GM12878 (cell line): ENCODE measurements at regions not wholly inside any gene's neighbourhood (a gene's known extent, or its start where the extent isn't known, plus 50 kb on each side); places are given as distances from the start of the nearest gene placed in this dataset.

Source experiments
- ATAC-seq: fragments of 200-7000 bp; cut with Tn5 transposase; 3 replicates; pipeline ENCODE4 v1.9.1; 2020; ENCODE audit warnings: mild to moderate bottlenecking, moderate library complexity
- BruUV-seq: library from RNA; stranded (reverse); fragments of 400-500 nt; replicated peaks from 2 replicates; lab custom pipeline; 2021; lab: Mats Ljungman, UMichigan
- CTCF ChIA-PET: fragments of 300-600 bp; sonication (Branson Sonifier 250); formaldehyde crosslinking; extraction: SDS; loops from one replicate; lab custom pipeline; 2021; ENCODE audit warnings: inconsistent platforms; lab: Yijun Ruan, JAX
- POLR2A ChIA-PET: fragments of 350-600 bp; formaldehyde crosslinking; extraction: SDS; loops from one replicate; lab custom pipeline; 2021; ENCODE audit warnings: inconsistent platforms; lab: Charles Lee
- RAD21 ChIA-PET: fragments of 300-600 bp; sonication (Branson Sonifier 250); formaldehyde crosslinking; loops from one replicate; lab custom pipeline; 2023; ENCODE audit warnings: antibody characterized with exemption; ENCODE audit not compliant: unreplicated experiment; lab: Charles Lee
- SMC1A ChIA-PET: fragments of 300-600 bp; sonication (Branson Sonifier 250); formaldehyde crosslinking; loops from one replicate; lab custom pipeline; 2023; ENCODE audit not compliant: unreplicated experiment, uncharacterized antibody; lab: Charles Lee
- DNase-seq: peaks from one replicate; pipeline ENCODE4 v3.0.0-alpha.2; 2011; ENCODE audit warnings: low read depth, low spot score
- FAIRE-seq: peaks from 3 replicates; lab custom pipeline; 2011; peaks lifted over from hg19 to GRCh38; lab: Jason Lieb, UNC
- H2AFZ ChIP-seq: 2 replicates; pipeline ENCODE4 v1.6.0; 2011; ENCODE audit warnings: low read depth, low read length, control low read depth; ENCODE audit not compliant: control insufficient read depth
- H3K27ac ChIP-seq: 2 replicates; pipeline ENCODE4 v1.5.1; 2011; ENCODE audit warnings: control low read depth; ENCODE audit not compliant: control insufficient read depth, insufficient read depth
- H3K27me3 ChIP-seq, 2 experiments: replicated peaks in 1 of 2; 2 replicates each; pipeline versions ENCODE4 v1.6.0 to v1.6.1; 2011; ENCODE audit warnings: low read length in 1 of 2; ENCODE audit not compliant: control insufficient read depth in 2 of 2, insufficient read depth in 2 of 2
- H3K36me3 ChIP-seq, 2 experiments: 2 replicates each; pipeline ENCODE4 v1.5.1; 2011; ENCODE audit warnings: low read length in 1 of 2; ENCODE audit not compliant: control insufficient read depth in 2 of 2, insufficient read depth in 2 of 2
- H3K4me1 ChIP-seq: 2 replicates; pipeline ENCODE4 v1.6.1; 2011; ENCODE audit warnings: mild to moderate bottlenecking, low read length, moderate library complexity, mixed read lengths; ENCODE audit not compliant: control insufficient read depth, insufficient read depth
- H3K4me2 ChIP-seq: 2 replicates; pipeline ENCODE4 v1.6.0; 2011; ENCODE audit warnings: control low read depth; ENCODE audit not compliant: control insufficient read depth, insufficient read depth
- H3K4me3 ChIP-seq: fragments of 200-600 bp; sonication (generic); 2 replicates; pipeline ENCODE4 v1.5.1; 2016
- H3K79me2 ChIP-seq: 2 replicates; pipeline ENCODE4 v1.6.0; 2011; ENCODE audit warnings: low read length; ENCODE audit not compliant: control insufficient read depth, insufficient read depth
- H3K9ac ChIP-seq: 2 replicates; pipeline ENCODE4 v1.8.0; 2011; ENCODE audit warnings: low read length, control low read depth, mixed read lengths; ENCODE audit not compliant: control insufficient read depth, insufficient read depth
- H3K9me3 ChIP-seq: replicated peaks from 3 replicates; pipeline ENCODE4 v1.5.1; 2011; ENCODE audit warnings: mild to moderate bottlenecking, low read length; ENCODE audit not compliant: control insufficient read depth, insufficient read depth
- H4K20me1 ChIP-seq: 2 replicates; pipeline ENCODE4 v1.6.0; 2011; ENCODE audit not compliant: control insufficient read depth, insufficient read depth
- CHD1 ChIP-seq: IDR thresholded peaks from 2 replicates; pipeline ENCODE4 v1.6.1; 2012; ENCODE audit warnings: low read depth, low read length, improper control_type of control experiment
- CREM ChIP-seq: IDR thresholded peaks from 2 replicates; pipeline ENCODE4 v1.6.1; 2014; ENCODE audit warnings: antibody characterized with exemption, low read depth
- IRF4 ChIP-seq: IDR thresholded peaks from 2 replicates; pipeline ENCODE4 v1.6.1; 2011; ENCODE audit warnings: low read depth, low read length
- KDM1A ChIP-seq: fragments of 200-600 bp; sonication (generic); IDR thresholded peaks from 2 replicates; pipeline ENCODE4 v1.6.1; 2016; ENCODE audit warnings: borderline replicate concordance
- MEF2A ChIP-seq: IDR thresholded peaks from 2 replicates; pipeline ENCODE4 v1.6.1; 2011; ENCODE audit warnings: low read depth, mild to moderate bottlenecking, low read length, moderate library complexity; ENCODE audit not compliant: insufficient read depth
- RAD21 ChIP-seq: IDR thresholded peaks from 2 replicates; pipeline ENCODE4 v1.6.1; 2011; ENCODE audit warnings: mild to moderate bottlenecking, low read depth, low read length, moderate library complexity; ENCODE audit not compliant: insufficient read depth
- RFX5 ChIP-seq: IDR thresholded peaks from 2 replicates; pipeline ENCODE4 v1.6.1; 2011; ENCODE audit warnings: low read depth, low read length, improper control_type of control experiment
- YBX1 ChIP-seq: fragments of 450-650 bp; IDR thresholded peaks from 2 replicates; pipeline ENCODE4 v1.6.1; 2016; ENCODE audit warnings: antibody characterized with exemption
- ZSCAN29 ChIP-seq: fragments of 450-650 bp; IDR thresholded peaks from 2 replicates; pipeline ENCODE4 v1.6.1; 2017; ENCODE audit warnings: mild to moderate bottlenecking, moderate library complexity
- WGBS: methylation state at CpG from one replicate; pipeline ENCODE4 v1.1.6; 2016; ENCODE audit warnings: low lambda C conversion rate; ENCODE audit not compliant: insufficient replicate concordance, insufficient coverage; ENCODE audit errors: missing lambda C conversion rate; 5-methylcytosine and 5-hydroxymethylcytosine counted together
- in situ Hi-C: fragments of 300-500 bp; cut with MboI; formaldehyde crosslinking; loops from 9 replicates; pipeline ENCODE4 v1.14.3; 2018; ENCODE audit warnings: mixed read lengths
- intact Hi-C: fragments of 100-400 bp; cut with micrococcal nuclease; formaldehyde crosslinking; loops from one replicate; pipeline ENCODE4 v1.14.2; 2022; ENCODE audit not compliant: unreplicated experiment
- TF ChIP-seq, protein P1 (sequence below): fragments of 450-650 bp; IDR thresholded peaks from 2 replicates; pipeline ENCODE4 v1.6.1; 2018; ENCODE audit warnings: mild to moderate bottlenecking, low read depth, moderate library complexity; ENCODE audit not compliant: partially characterized antibody

DNA sequence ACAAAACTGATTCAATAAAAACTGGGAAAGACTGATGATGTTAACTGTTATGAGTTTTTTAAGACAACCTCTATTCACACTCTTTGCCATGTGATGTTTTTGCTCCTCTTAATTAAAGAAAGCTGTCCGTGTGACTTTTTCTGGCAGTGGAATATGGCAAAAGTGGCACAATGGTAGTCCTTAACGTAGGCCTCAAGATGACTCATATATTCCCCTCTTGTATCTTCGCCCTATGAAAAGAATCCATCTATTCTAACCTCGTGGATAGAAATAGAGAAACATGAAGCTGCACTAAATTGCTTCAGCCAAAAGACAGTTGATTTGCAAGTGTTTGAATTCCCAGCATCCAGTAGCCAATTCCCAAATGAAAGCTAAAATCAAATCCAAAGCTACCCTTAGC lies 603.8 kb upstream of the PCDH7 start:
- H3K9ac ChIP-seq, result no peak overlapping the region
- no peak overlapping the region for H3K4me3 ChIP-seq
- RAD21 ChIA-PET, result interaction anchor here (0.6 kb wide), 1 partner anchor 450 kb away, joined by 3 read pairs; no protein-coding TSS in a partner anchor
- H3K4me2 ChIP-seq, result no peak overlapping the region
- POLR2A ChIA-PET, result no interaction called here
- ATAC-seq, result no peak
- H3K36me3 ChIP-seq, result no peaks in the 10 kb centered on the region
- intact Hi-C loops, result no loop called here
- no peaks in the 10 kb centered on the region for H4K20me1 ChIP-seq
- SMC1A ChIA-PET, result interaction anchor here (0.6 kb wide), 1 partner anchor 576 kb away, joined by 3 read pairs; no protein-coding TSS in a partner anchor
- CTCF ChIA-PET, result no interaction called here
- in situ Hi-C loops, result no loop called here
- TF ChIP-seq CHD1, result no peak
- no peak for TF ChIP-seq RAD21
- no peak for TF ChIP-seq RFX5
- TF ChIP-seq ZSCAN29, result no peak
- TF ChIP-seq, protein P1, sequence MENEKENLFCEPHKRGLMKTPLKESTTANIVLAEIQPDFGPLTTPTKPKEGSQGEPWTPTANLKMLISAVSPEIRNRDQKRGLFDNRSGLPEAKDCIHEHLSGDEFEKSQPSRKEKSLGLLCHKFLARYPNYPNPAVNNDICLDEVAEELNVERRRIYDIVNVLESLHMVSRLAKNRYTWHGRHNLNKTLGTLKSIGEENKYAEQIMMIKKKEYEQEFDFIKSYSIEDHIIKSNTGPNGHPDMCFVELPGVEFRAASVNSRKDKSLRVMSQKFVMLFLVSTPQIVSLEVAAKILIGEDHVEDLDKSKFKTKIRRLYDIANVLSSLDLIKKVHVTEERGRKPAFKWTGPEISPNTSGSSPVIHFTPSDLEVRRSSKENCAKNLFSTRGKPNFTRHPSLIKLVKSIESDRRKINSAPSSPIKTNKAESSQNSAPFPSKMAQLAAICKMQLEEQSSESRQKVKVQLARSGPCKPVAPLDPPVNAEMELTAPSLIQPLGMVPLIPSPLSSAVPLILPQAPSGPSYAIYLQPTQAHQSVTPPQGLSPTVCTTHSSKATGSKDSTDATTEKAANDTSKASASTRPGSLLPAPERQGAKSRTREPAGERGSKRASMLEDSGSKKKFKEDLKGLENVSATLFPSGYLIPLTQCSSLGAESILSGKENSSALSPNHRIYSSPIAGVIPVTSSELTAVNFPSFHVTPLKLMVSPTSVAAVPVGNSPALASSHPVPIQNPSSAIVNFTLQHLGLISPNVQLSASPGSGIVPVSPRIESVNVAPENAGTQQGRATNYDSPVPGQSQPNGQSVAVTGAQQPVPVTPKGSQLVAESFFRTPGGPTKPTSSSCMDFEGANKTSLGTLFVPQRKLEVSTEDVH, result no peak
- TF ChIP-seq IRF4, result no peak
- TF ChIP-seq KDM1A, result no peak
- TF ChIP-seq MEF2A, result no peak
- TF ChIP-seq YBX1, result no peak
- no peak for TF ChIP-seq CREM
- TF ChIP-seq, all 136 proteins: peak for 0
- BruUV-seq, result no TSS peak
- Histone ChIP-seq H3K79me2 (no peaks in the 10 kb centered on the region), H3K27ac (no peak overlapping the region), H3K9me3 (no peaks in the 10 kb centered on the region), H3K27me3 (no peaks in the 10 kb centered on the region), H2AFZ (no peak overlapping the region), H3K4me1 (no peaks in the 10 kb centered on the region)
- 1% methylated on average over 4 of the region's 4 CpGs for WGBS
- FAIRE-seq, result no peak
- no peak for DNase-seq
